Forelimb muscle (tissue), 1 donor: ENCODE measurements at regions not wholly inside any gene's neighbourhood (a gene's known extent, or its start where the extent isn't known, plus 50 kb on each side); places are given as distances from the start of the nearest gene placed in this dataset.
"Not testable (repeated sequence)": the region's sequence is repeated elsewhere in the genome, so short reads cannot be mapped to it uniquely, and the experiment has no call there.

ENCODE experiments used
- DNase-seq: peaks from one replicate; pipeline ENCODE4 v3.0.0-alpha.2; 2013; ENCODE audit warnings: low read depth

DNA sequence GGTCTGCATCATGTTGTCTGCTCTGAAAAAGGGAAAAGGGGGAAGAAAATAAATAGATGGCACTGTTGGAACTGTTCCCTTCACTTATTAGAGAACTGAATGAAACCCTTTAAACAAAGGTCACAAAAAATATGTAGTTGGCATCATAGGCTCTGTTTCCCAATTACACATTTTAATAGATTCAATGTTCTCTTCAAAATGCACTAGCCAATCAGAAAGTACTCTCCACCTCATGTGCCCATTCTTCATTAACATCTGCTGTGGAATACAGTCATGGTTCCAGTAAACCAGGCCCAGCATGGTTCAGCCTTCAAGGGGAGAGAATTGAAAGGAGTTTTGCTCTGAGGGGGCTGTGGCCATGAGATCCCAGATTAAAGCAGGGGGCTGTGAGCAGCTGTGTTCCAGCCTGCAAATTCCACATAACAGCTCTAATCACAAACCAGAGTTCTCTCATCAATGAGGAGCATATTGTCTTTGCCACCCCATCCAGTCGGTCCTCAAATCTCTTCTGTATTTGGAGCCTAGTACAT lies 165.9 kb upstream of the CREB1 start:
- DNase-seq = no peak

DNA sequence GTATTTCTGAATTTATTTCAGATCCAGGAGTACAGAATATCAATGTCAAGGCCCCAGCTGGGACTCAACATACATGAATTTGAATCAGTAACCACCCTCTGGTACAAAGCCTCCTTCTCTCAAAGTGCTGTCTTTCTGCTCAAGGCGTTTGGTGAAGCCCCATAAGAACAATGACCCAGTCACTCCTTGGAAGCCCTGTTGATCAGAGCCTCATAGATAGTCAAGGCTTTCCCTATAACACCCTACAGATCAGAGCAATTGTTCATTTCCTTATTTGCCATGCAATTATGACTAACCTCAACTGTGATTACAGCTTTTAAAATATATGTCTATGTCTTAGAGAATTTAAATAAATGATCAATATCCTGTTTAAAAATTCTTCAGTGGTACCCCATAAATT lies 159.1 kb upstream of the CREB1 start:
- no peak for DNase-seq

DNA sequence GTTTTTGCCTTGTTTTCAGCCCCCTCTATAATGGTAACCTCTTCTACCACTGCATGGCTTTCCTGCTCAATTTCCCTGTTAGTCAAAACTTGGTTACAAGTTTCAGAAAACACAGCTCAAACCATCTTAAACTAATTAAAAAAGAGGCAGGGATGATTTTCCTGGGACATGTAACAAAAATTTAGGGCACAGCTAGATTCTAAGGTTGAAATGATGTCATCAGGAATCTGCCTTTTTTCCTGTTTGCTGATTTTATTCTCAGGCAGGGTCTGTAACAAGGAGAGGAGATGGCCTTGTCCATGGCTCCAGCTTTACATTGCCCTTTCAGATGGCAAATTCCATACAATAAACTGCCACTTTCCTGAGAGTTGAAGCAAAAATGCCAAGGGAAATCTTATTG lies 157.9 kb upstream of the CREB1 start:
- no peak for DNase-seq

- no peak for DNase-seq
These were observed 157.3 kb upstream of the CREB1 start for GRCh38 chr2:207372483-207372882.

- no peak for DNase-seq
These were observed 154.4 kb upstream of the CREB1 start for GRCh38 chr2:207375207-207375875.

- not testable (repeated sequence) for DNase-seq
These were observed 151.1 kb upstream of the CREB1 start for GRCh38 chr2:207378620-207379019.

- no peak for DNase-seq
These were observed 144.7 kb upstream of the CREB1 start for GRCh38 chr2:207385076-207385475.

DNA sequence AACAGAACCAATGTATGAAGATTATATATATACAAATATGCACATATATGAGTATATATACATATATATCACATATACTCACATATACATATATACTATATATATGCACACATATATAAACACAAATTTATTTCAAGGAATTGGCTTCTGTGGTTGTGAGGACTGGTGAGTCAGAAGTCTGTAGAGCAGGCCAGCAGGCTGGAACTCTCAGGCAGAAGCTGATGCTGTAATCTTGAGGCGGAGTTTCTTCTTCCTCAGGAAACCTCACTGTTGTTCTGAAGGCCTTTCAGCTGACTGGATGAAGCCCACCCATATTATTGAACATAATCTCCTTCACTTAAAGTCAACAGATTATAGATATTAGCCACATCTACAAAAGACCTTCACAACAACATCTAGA lies 143.9 kb upstream of the CREB1 start:
- DNase-seq = no peak

- DNase-seq = no peak
These were observed 142.7 kb upstream of the CREB1 start for GRCh38 chr2:207387001-207387571.

DNA sequence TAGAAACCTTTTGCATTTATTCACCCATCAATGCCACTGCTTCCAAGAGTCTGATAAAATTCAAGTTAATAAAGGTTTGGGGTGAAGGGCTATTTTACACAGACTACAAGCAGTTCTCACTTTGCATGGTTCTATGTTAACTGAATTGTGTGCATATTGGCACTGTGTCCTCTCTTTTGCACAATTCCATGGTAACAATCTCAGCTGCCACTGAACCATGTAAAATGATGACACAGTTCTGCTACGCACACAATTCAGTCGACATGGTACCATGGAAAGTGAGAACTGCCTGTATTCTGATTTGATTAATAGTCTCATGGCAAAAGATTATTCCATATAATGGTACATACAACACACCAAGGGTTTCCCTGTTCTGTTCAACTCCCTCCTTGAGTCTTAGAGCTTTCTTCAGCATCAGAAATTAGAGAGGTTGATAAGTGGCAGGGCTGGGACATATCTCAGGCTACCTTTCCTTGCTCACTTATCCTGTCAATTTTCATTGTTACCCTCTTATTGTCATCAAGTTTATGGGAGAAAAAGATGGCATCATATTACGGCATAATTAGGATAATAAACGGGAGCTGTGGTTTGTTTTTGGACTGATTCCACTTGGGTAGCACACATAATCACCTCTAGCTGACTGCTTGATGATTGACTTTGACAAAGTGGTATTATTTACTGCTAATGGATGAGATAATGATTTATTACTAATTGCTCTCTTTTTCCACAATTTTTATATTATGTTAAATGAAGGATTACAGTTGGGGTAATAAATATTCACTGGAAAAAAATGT lies 139.3 kb upstream of the CREB1 start:
- no peak for DNase-seq

- no peak for DNase-seq
These were observed 135.5 kb upstream of the CREB1 start for GRCh38 chr2:207394203-207394781.

DNA sequence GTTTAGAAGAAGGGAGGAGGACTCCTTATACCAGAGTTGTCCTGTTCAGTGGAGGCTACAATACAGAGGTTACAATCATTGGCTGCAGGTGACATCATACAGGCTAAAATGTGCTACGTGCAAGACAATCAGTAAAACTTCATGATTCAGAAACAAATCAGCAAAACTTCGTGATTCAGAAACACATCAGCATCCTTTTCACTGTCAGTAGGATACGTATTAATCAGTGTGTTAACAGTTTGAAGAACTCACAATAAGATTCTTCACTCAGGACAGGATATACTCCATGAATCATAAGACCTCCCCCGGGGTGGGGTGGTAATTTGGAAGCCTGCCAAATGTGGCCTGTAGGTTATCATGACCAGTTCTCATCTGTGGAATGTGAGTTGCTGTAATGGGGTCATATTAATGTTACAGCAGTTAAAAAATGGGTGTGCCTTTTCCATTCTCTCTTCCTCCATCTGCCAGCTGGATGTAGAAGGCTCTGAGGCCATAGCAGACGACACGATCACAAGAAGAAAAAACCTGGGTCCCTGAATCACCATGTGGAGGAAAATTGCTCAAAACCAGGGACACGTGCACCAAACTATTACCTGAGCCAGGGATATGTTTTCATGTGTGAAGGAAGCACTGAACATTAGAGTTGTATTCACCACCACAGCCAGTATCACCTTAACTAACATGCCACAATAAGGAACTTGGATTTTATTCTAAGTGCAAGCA lies 134.8 kb upstream of the CREB1 start:
- DNase-seq = no peak

GRCh38 chr2:207395535-207396251 lies 134.1 kb upstream of the CREB1 start:
- no peak for DNase-seq

GRCh38 chr2:207397917-207398655 lies 131.7 kb upstream of the CREB1 start:
- DNase-seq = no peak

DNA sequence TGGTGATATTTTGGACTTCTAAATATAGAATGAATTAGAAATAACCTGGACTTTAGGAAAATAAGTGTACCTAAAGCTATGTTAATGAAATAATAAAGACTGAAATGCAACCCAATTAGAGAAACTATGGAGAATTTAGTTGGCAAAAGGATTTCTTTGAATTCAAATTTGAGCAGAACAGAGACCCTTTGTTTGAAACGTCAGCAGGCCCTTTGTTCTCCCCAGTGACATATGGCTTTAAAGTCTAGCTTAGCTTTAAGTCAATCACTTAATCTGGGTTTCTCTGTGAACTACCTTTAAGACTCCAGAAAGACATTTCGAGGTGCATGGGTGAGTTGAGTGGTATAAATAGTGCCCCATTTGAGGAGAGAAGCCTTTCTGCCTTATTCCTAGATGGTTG lies 130.5 kb upstream of the CREB1 start:
- DNase-seq = no peak

DNA sequence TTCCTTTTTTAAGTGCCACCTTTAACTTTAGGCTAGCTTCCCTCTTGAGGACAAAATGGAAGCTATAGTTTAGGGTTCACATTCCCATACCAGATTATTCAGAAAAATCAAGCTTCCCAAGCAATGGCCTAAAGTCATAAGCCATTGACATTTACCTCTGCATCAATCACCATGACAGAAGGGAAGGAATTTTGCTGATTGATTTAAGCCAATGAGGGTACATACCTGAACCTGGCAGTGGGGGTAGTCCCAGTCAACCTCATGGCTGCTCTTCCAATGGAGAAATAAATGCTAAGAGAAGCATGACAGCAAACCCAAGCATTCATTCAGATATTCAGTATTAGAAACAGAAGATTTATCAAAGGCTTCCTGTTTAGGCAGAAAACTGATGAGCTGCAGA lies 128.4 kb upstream of the CREB1 start:
- no peak for DNase-seq

DNA sequence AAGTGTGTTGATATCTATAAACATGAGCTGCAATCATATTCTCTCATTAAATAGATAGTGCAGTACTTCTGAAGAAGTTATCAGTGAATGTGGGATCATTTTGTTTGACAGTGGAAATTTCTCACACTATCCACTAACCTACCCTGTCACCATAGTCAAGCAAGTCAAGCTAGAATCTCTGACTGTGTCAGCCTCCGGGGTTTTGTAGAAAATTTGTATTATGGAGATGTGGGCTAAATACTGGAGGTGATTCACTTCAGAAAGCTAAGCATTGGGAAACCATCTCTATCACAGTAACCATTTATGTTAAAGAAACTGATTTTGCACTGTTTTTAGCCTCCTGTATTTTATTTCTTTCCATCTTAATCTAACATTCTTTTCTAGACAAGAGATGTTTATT lies 126.6 kb upstream of the CREB1 start:
- no peak for DNase-seq

GRCh38 chr2:207403950-207404349 lies 125.8 kb upstream of the CREB1 start:
- no peak for DNase-seq

DNA sequence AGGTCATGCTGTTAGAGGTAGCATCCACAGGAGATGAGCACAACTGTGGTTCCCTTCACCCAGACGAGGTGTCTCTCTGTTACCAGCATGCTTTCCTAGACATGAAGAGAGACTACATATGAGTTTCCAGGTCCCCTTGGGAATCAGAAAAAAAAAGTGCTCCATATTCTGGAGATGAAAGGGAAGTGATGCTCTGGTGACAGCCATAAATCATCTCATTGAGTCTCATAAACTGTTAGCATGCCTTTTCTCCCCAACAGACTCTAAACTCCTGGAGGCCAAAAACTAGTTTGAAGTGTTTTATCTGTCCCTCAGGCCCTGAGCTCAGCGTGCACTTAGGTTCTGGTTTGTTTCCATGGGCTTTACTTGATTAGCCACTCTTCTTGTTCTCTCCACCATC lies 124.6 kb upstream of the CREB1 start:
- DNase-seq = no peak

DNA sequence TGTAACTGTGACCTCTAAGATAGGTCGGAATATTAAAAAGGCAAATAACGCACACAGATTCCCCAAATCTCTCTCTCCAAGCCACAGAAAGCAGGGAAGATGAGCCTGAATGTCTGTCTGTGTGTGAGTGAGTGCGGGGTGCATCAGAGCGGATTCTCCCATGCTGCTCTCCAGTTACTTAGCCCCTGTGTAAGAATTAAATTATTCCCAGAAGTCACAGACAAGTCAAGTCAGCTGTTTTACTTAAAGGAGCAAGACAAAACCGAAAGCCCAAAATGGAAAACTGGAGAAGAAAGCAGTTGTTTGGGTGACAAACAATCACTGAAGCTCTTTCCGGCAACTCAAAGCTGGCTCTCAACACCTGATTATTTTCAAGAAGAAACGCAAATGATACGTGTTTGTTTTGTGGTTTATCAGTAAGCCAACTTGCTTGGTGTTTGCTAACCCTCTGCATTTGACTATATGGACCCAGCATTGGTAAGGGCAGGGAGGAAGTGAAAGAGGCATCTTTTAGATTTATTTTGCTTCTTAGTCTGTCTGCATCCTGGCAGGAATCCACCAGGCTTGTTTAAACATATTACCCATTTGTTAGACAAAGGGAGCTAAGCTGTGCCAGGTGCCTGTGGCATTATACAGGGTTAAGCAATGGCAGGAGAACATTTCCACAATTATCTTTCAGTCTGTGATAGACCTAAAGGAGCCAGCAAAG lies 121.5 kb upstream of the CREB1 start:
- no peak for DNase-seq
